GM12873 (cell line): ENCODE measurements at regions not wholly inside any gene's neighbourhood (a gene's known extent, or its start where the extent isn't known, plus 50 kb on each side); places are given as distances from the start of the nearest gene placed in this dataset.

ENCODE experiments used
- CTCF ChIP-seq: IDR thresholded peaks from 2 replicates; pipeline ENCODE4 v1.5.1; 2012; ENCODE audit warnings: low read depth, mild to moderate bottlenecking, moderate library complexity, low read length, control low read depth; ENCODE audit not compliant: insufficient read depth; ENCODE audit errors: missing control alignments

- peak; percentile 33 for TF ChIP-seq CTCF
These were observed 65.5 kb upstream of the OLIG3 start for GRCh38 chr6:137559521-137560183.

- TF ChIP-seq CTCF = no peak
These were observed 66.0 kb upstream of the OLIG3 start for GRCh38 chr6:137560184-137560563.

- no peak for TF ChIP-seq CTCF
These were observed 73.9 kb upstream of the OLIG3 start for GRCh38 chr6:137568067-137568466.

GRCh38 chr6:137570393-137570792 lies 76.2 kb upstream of the OLIG3 start:
- TF ChIP-seq CTCF = no peak

- peak; percentile 75 for TF ChIP-seq CTCF
These were observed 77.7 kb upstream of the OLIG3 start for GRCh38 chr6:137571854-137572253.

GRCh38 chr6:137573739-137574138 lies 79.5 kb upstream of the OLIG3 start:
- TF ChIP-seq CTCF = no peak

GRCh38 chr6:137579612-137580011 lies 85.4 kb upstream of the OLIG3 start:
- TF ChIP-seq CTCF = no peak
